Liver (tissue), 8 donors: ENCODE measurements at regions not wholly inside any gene's neighbourhood (a gene's known extent, or its start where the extent isn't known, plus 50 kb on each side); places are given as distances from the start of the nearest gene placed in this dataset.

Experiments used
- DNase-seq: peaks from one replicate; pipeline ENCODE4 v3.0.0-alpha.2; 2017; ENCODE audit warnings: low spot score
- H3K27ac ChIP-seq, 2 donors: one replicate each; pipeline ENCODE4 v1.7.0; 2013; ENCODE audit warnings: inconsistent platforms in 2 of 2, low read length in 2 of 2, control low read depth in 1 of 2, low read depth in 1 of 2, mild to moderate bottlenecking in 1 of 2
- H3K27me3 ChIP-seq, 4 donors: one replicate each; pipeline versions ENCODE4 v1.6.1 to v1.7.0; 2013; ENCODE audit warnings: low read length in 3 of 4, inconsistent platforms in 1 of 4, mild to moderate bottlenecking in 1 of 4, moderate library complexity in 1 of 4; ENCODE audit not compliant: control insufficient read depth in 4 of 4, insufficient read depth in 4 of 4
- H3K36me3 ChIP-seq, 4 donors: one replicate each; pipeline versions ENCODE4 v1.6.1 to v1.7.0; 2013; ENCODE audit warnings: low read length in 3 of 4, mild to moderate bottlenecking in 3 of 4, low read depth in 1 of 4, moderate library complexity in 1 of 4; ENCODE audit not compliant: control insufficient read depth in 4 of 4, insufficient read depth in 3 of 4
- H3K4me1 ChIP-seq, 4 donors: one replicate each; pipeline versions ENCODE4 v1.6.1 to v1.7.0; 2013; ENCODE audit warnings: low read length in 3 of 4, mild to moderate bottlenecking in 3 of 4, moderate library complexity in 1 of 4; ENCODE audit not compliant: control insufficient read depth in 4 of 4, insufficient read depth in 4 of 4
- H3K4me3 ChIP-seq, 3 donors: one replicate each; pipeline versions ENCODE4 v1.6.1 to v1.7.0; 2013; ENCODE audit warnings: low read length in 3 of 3, control low read depth in 1 of 3, low read depth in 1 of 3, mild to moderate bottlenecking in 1 of 3
- H3K9ac ChIP-seq, 2 donors: one replicate each; pipeline ENCODE4 v1.7.0; 2013; ENCODE audit warnings: low read length in 2 of 2, mild to moderate bottlenecking in 2 of 2, moderate library complexity in 2 of 2, control low read depth in 1 of 2, low read depth in 1 of 2
- H3K9me3 ChIP-seq, 4 donors: one replicate each; pipeline versions ENCODE4 v1.6.1 to v1.7.0; 2013; ENCODE audit warnings: low read length in 3 of 4; ENCODE audit not compliant: control insufficient read depth in 4 of 4
- ATF3 ChIP-seq: IDR thresholded peaks from 2 replicates; pipeline ENCODE4 v1.6.1; 2016; ENCODE audit warnings: antibody characterized with exemption
- EGR1 ChIP-seq, 2 donors: IDR thresholded peaks; 2 replicates each; pipeline ENCODE4 v1.6.1; 2016 to 2018; ENCODE audit warnings: antibody characterized with exemption in 2 of 2, low read depth in 2 of 2
- FOXA2 ChIP-seq: IDR thresholded peaks from 2 replicates; pipeline ENCODE4 v1.6.1; 2016; ENCODE audit warnings: antibody characterized with exemption
- GABPA ChIP-seq, 2 donors: IDR thresholded peaks in 1 of 2; conservative IDR thresholded peaks in 1 of 2; 2 replicates each; pipeline ENCODE4 v1.6.1; 2016; ENCODE audit warnings: antibody characterized with exemption in 2 of 2, mild to moderate bottlenecking in 1 of 2, moderate library complexity in 1 of 2
- HNF4A ChIP-seq, 2 donors: conservative IDR thresholded peaks; 2 replicates each; pipeline ENCODE4 v1.6.1; 2016; ENCODE audit warnings: antibody characterized with exemption in 2 of 2, mild to moderate bottlenecking in 2 of 2
- MAX ChIP-seq: IDR thresholded peaks from 2 replicates; pipeline ENCODE4 v1.6.1; 2016; ENCODE audit warnings: antibody characterized with exemption
- NR2F2 ChIP-seq: IDR thresholded peaks from 2 replicates; pipeline ENCODE4 v1.6.1; 2016; ENCODE audit warnings: antibody characterized with exemption
- RAD21 ChIP-seq, 2 donors: IDR thresholded peaks; 2 replicates each; pipeline ENCODE4 v1.6.1; 2016; ENCODE audit warnings: antibody characterized with exemption in 2 of 2, mild to moderate bottlenecking in 2 of 2
- RXRA ChIP-seq, 2 donors: IDR thresholded peaks; 2 replicates each; pipeline ENCODE4 v1.6.1; 2017 to 2018; ENCODE audit warnings: antibody characterized with exemption in 2 of 2, mild to moderate bottlenecking in 1 of 2
- SP1 ChIP-seq: IDR thresholded peaks from 2 replicates; pipeline ENCODE4 v1.6.1; 2018; ENCODE audit warnings: antibody characterized with exemption, mild to moderate bottlenecking
- YY1 ChIP-seq: IDR thresholded peaks from 2 replicates; pipeline ENCODE4 v1.6.1; 2016; ENCODE audit warnings: antibody characterized with exemption, mild to moderate bottlenecking
- WGBS: extraction: QIAGEN DNeasy Blood & Tissue Kit; methylation state at CpG from one replicate; pipeline ENCODE4 v1.1.7; 2013; 5-methylcytosine and 5-hydroxymethylcytosine counted together
- TF ChIP-seq, protein P1 (sequence below): IDR thresholded peaks from 2 replicates; pipeline ENCODE4 v1.6.1; 2016; ENCODE audit warnings: antibody characterized with exemption, mild to moderate bottlenecking
- TF ChIP-seq, protein P2 (sequence below): fragments of 150-350 bp; IDR thresholded peaks from 2 replicates; pipeline ENCODE4 v1.5.1; 2017; ENCODE audit warnings: improper control_type of control experiment, low read depth, low read length; ENCODE audit not compliant: missing input control
- donor health status: healthy.
- donor health status: healthy.
- donor health status: healthy.
- donor health status: healthy.
- donor health status: healthy.

GRCh38 chr17:36702636-36703035 is 101.3 kb downstream of the MRM1 start:
- WGBS = 62% methylated on average over 1 of the region's 1 CpG

GRCh38 chr17:36703860-36704266 is 102.5 kb downstream of the MRM1 start:
- Histone ChIP-seq H3K9ac (no peak overlapping the region), H3K9me3 (no peaks in the 10 kb centered on the region), H3K4me3 (no peak overlapping the region), H3K36me3 (no peaks in the 10 kb centered on the region), H3K27ac (no peak overlapping the region), H3K27me3 (peaks cover 0 to 4% (median 0%) of the 10 kb centered on the region in 4 donors), H3K4me1 (peaks cover 0 to 4% (median 2%) of the 10 kb centered on the region in 4 donors)
- TF ChIP-seq HNF4A (conservative IDR thresholded peaks at IDR 0.05) (no peak), NR2F2 (no peak), ATF3 (no peak), RXRA (IDR thresholded peaks at IDR 0.05) (no peak), RAD21 (IDR thresholded peaks at IDR 0.05) (no peak), YY1 (no peak), GABPA (IDR thresholded peaks at IDR 0.05 in 1 of 2, conservative IDR thresholded peaks at IDR 0.05 in 1 of 2) (no peak)
- TF ChIP-seq, protein P1, sequence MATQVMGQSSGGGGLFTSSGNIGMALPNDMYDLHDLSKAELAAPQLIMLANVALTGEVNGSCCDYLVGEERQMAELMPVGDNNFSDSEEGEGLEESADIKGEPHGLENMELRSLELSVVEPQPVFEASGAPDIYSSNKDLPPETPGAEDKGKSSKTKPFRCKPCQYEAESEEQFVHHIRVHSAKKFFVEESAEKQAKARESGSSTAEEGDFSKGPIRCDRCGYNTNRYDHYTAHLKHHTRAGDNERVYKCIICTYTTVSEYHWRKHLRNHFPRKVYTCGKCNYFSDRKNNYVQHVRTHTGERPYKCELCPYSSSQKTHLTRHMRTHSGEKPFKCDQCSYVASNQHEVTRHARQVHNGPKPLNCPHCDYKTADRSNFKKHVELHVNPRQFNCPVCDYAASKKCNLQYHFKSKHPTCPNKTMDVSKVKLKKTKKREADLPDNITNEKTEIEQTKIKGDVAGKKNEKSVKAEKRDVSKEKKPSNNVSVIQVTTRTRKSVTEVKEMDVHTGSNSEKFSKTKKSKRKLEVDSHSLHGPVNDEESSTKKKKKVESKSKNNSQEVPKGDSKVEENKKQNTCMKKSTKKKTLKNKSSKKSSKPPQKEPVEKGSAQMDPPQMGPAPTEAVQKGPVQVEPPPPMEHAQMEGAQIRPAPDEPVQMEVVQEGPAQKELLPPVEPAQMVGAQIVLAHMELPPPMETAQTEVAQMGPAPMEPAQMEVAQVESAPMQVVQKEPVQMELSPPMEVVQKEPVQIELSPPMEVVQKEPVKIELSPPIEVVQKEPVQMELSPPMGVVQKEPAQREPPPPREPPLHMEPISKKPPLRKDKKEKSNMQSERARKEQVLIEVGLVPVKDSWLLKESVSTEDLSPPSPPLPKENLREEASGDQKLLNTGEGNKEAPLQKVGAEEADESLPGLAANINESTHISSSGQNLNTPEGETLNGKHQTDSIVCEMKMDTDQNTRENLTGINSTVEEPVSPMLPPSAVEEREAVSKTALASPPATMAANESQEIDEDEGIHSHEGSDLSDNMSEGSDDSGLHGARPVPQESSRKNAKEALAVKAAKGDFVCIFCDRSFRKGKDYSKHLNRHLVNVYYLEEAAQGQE = peak; percentile 98
- 9% methylated on average over 36 of the region's 36 CpGs for WGBS
- peak; percentile 82 for DNase-seq

More at GRCh38 chr17:36702636-36703035, 101.3 kb downstream of the MRM1 start:
- no peaks in the 10 kb centered on the region for H3K9me3 ChIP-seq
- no peak overlapping the region for H3K27ac ChIP-seq
- peaks cover 0 to 4% (median 2%) of the 10 kb centered on the region in 4 donors for H3K4me1 ChIP-seq
- H3K27me3 ChIP-seq = peaks cover 0 to 4% (median 2%) of the 10 kb centered on the region in 4 donors
- TF ChIP-seq MAX = no peak
- TF ChIP-seq YY1 = no peak
- TF ChIP-seq, protein P1 = no peak
- no peak for TF ChIP-seq EGR1 (IDR thresholded peaks at IDR 0.05; ENCODE audit: low read depth in 2 of 2)
- TF ChIP-seq HNF4A (conservative IDR thresholded peaks at IDR 0.05) = no peak
- no peak for TF ChIP-seq FOXA2
- no peak for TF ChIP-seq GABPA (IDR thresholded peaks at IDR 0.05 in 1 of 2, conservative IDR thresholded peaks at IDR 0.05 in 1 of 2)
- TF ChIP-seq RAD21 (IDR thresholded peaks at IDR 0.05) = no peak
- TF ChIP-seq, protein P2, sequence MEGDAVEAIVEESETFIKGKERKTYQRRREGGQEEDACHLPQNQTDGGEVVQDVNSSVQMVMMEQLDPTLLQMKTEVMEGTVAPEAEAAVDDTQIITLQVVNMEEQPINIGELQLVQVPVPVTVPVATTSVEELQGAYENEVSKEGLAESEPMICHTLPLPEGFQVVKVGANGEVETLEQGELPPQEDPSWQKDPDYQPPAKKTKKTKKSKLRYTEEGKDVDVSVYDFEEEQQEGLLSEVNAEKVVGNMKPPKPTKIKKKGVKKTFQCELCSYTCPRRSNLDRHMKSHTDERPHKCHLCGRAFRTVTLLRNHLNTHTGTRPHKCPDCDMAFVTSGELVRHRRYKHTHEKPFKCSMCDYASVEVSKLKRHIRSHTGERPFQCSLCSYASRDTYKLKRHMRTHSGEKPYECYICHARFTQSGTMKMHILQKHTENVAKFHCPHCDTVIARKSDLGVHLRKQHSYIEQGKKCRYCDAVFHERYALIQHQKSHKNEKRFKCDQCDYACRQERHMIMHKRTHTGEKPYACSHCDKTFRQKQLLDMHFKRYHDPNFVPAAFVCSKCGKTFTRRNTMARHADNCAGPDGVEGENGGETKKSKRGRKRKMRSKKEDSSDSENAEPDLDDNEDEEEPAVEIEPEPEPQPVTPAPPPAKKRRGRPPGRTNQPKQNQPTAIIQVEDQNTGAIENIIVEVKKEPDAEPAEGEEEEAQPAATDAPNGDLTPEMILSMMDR = no peak
- TF ChIP-seq RXRA (IDR thresholded peaks at IDR 0.05) = no peak
- TF ChIP-seq NR2F2 = no peak
- no peak for TF ChIP-seq SP1
- no peaks in the 10 kb centered on the region for H3K36me3 ChIP-seq
- no peak for DNase-seq
- no peak overlapping the region for H3K4me3 ChIP-seq
- no peak overlapping the region for H3K9ac ChIP-seq
